ENCODE measurements at regions not wholly inside any gene's neighbourhood (a gene's known extent, or its start where the extent isn't known, plus 50 kb on each side); places are given as distances from the start of the nearest gene placed in this dataset.

GRCh38 chr14:65345266-65345665 is 67.3 kb upstream of the FUT8 start:
- no peak for TF ChIP-seq RAD21 (IDR thresholded peaks at IDR 0.05)
- no peak for TF ChIP-seq CTCF (IDR thresholded peaks at IDR 0.05; ENCODE audit: low read depth, low read length, missing input control)
- TF ChIP-seq REST (IDR thresholded peaks at IDR 0.05) = no peak
- TF ChIP-seq SP1 (IDR thresholded peaks at IDR 0.05) = no peak
- TF ChIP-seq HNF4A (conservative IDR thresholded peaks at IDR 0.05) = no peak
- no peak for TF ChIP-seq ATF3 (IDR thresholded peaks at IDR 0.05)
- TF ChIP-seq JUND (IDR thresholded peaks at IDR 0.05) = no peak
- no peak for TF ChIP-seq YY1 (IDR thresholded peaks at IDR 0.05)
- no peak for TF ChIP-seq TAF1 (conservative IDR thresholded peaks at IDR 0.05)
- no peak for TF ChIP-seq MAX (IDR thresholded peaks at IDR 0.05)
- TF ChIP-seq NR2F2 (IDR thresholded peaks at IDR 0.05) = no peak
- TF ChIP-seq GABPA (IDR thresholded peaks at IDR 0.05 in 1 of 2, conservative IDR thresholded peaks at IDR 0.05 in 1 of 2) = no peak
